ENCODE measurements at regions not wholly inside any gene's neighbourhood (a gene's known extent, or its start where the extent isn't known, plus 50 kb on each side); places are given as distances from the start of the nearest gene placed in this dataset.

- Histone ChIP-seq H3K4me3 (ENCODE audit: low read depth, low read length) (no peak overlapping the region), H3K9me3 (ENCODE audit: control insufficient read depth, insufficient read depth, low read length) (peaks cover 7% of the 10 kb centered on the region; the same call in 1 of the 2 replicates), H3K27me3 (ENCODE audit: control insufficient read depth, insufficient read depth, low read length) (no peaks in the 10 kb centered on the region), H3K27ac (ENCODE audit: low read depth, low read length) (no peak overlapping the region)
- CTCF ChIA-PET = no interaction called here
- no peak for DNase-seq (ENCODE audit: low read depth, low spot score)
- POLR2A ChIA-PET = no interaction called here
- no peak for TF ChIP-seq CTCF (IDR thresholded peaks at IDR 0.05; ENCODE audit: low read depth, low read length)
Measured at GRCh38 chr2:152924219-152924618, 205.8 kb downstream of the ARL6IP6 start.

GRCh38 chr2:152920846-152921245, 202.4 kb downstream of the ARL6IP6 start:
- CTCF ChIA-PET = no interaction called here
- no peak for DNase-seq (ENCODE audit: low read depth, low spot score)
- Histone ChIP-seq H3K27me3 (ENCODE audit: control insufficient read depth, insufficient read depth, low read length) (no peaks in the 10 kb centered on the region), H3K9me3 (ENCODE audit: control insufficient read depth, insufficient read depth, low read length) (peaks cover 5% of the 10 kb centered on the region; the same call in 1 of the 2 replicates), H3K27ac (ENCODE audit: low read depth, low read length) (no peak overlapping the region), H3K4me3 (ENCODE audit: low read depth, low read length) (no peak overlapping the region)
- POLR2A ChIA-PET = no interaction called here
- TF ChIP-seq CTCF (IDR thresholded peaks at IDR 0.05; ENCODE audit: low read depth, low read length) = no peak

GRCh38 chr2:152910970-152911369, 192.6 kb downstream of the ARL6IP6 start:
- CTCF ChIA-PET = no interaction called here
- no peak for TF ChIP-seq CTCF (IDR thresholded peaks at IDR 0.05; ENCODE audit: low read depth, low read length)
- no peaks in the 10 kb centered on the region for H3K27me3 ChIP-seq (ENCODE audit: control insufficient read depth, insufficient read depth, low read length)
- H3K9me3 ChIP-seq (ENCODE audit: control insufficient read depth, insufficient read depth, low read length) = no peaks in the 10 kb centered on the region
- POLR2A ChIA-PET = no interaction called here
- H3K4me3 ChIP-seq (ENCODE audit: low read depth, low read length) = no peak overlapping the region
- DNase-seq (ENCODE audit: low read depth, low spot score) = no peak
- H3K27ac ChIP-seq (ENCODE audit: low read depth, low read length) = no peak overlapping the region

- ChIA-PET POLR2A (no interaction called here), CTCF (no interaction called here)
- Histone ChIP-seq H3K9me3 (ENCODE audit: control insufficient read depth, insufficient read depth, low read length) (no peaks in the 10 kb centered on the region), H3K4me3 (ENCODE audit: low read depth, low read length) (no peak overlapping the region), H3K27me3 (ENCODE audit: control insufficient read depth, insufficient read depth, low read length) (no peaks in the 10 kb centered on the region), H3K27ac (ENCODE audit: low read depth, low read length) (no peak overlapping the region)
- no peak for TF ChIP-seq CTCF (IDR thresholded peaks at IDR 0.05; ENCODE audit: low read depth, low read length)
- DNase-seq (ENCODE audit: low read depth, low spot score) = no peak
Measured at GRCh38 chr2:152907046-152907445, 188.6 kb downstream of the ARL6IP6 start.

- POLR2A ChIA-PET = no interaction called here
- TF ChIP-seq CTCF (IDR thresholded peaks at IDR 0.05; ENCODE audit: low read depth, low read length) = no peak
- Histone ChIP-seq H3K27me3 (ENCODE audit: control insufficient read depth, insufficient read depth, low read length) (no peaks in the 10 kb centered on the region), H3K4me3 (ENCODE audit: low read depth, low read length) (no peak overlapping the region), H3K9me3 (ENCODE audit: control insufficient read depth, insufficient read depth, low read length) (no peaks in the 10 kb centered on the region), H3K27ac (ENCODE audit: low read depth, low read length) (no peak overlapping the region)
- CTCF ChIA-PET = no interaction called here
- no peak for DNase-seq (ENCODE audit: low read depth, low spot score)
Measured at GRCh38 chr2:152894051-152894450, 175.6 kb downstream of the ARL6IP6 start.

All from AG04450 (cell line).